GM12892 (cell line): ENCODE measurements at regions not wholly inside any gene's neighbourhood (a gene's known extent, or its start where the extent isn't known, plus 50 kb on each side); places are given as distances from the start of the nearest gene placed in this dataset.

Experiments used
- POLR2A ChIP-seq: IDR thresholded peaks from 2 replicates; pipeline ENCODE4 v1.6.1; 2011; ENCODE audit warnings: low read depth, low read length, control low read depth
- POLR2AphosphoS5 ChIP-seq: IDR thresholded peaks from 2 replicates; pipeline ENCODE4 v1.6.1; 2011; ENCODE audit warnings: low read depth, low read length, control low read depth

- TF ChIP-seq POLR2AphosphoS5: no peak
- no peak for TF ChIP-seq POLR2A
Observed at GRCh38 chr12:18151036-18151435, 61.0 kb upstream of the RERGL start.
